ENCODE measurements at regions not wholly inside any gene's neighbourhood (a gene's known extent, or its start where the extent isn't known, plus 50 kb on each side); places are given as distances from the start of the nearest gene placed in this dataset.
"Not testable (repeated sequence)": the region's sequence is repeated elsewhere in the genome, so short reads cannot be mapped to it uniquely, and the experiment has no call there.

DNA sequence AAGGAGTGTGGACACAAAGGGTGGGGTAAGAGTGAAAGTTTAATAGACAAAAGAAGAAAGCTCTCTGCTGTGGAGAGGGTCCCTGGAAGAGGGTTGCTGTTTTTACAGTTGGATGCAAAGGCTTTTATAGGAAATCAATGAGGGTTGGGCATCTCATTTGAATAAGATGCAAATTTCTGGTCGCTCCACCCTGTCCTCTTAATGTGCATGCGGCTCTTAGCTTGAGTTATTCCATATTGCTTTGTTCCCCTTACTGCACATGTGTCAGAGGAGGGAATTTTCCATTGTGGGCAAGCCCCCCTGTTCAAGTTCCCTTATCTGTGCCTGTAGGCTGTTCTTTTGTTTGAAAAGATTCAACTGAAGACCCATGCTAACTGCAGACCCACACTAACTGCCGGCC lies 326.5 kb downstream of the BCL11A start:
- Histone ChIP-seq H3K4me3 (ENCODE audit: low read depth in 1 of 2, low read length in 2 of 2) (no peak overlapping the region), H3K4me1 (ENCODE audit: insufficient read depth, low read length) (no peaks in the 10 kb centered on the region), H3K27me3 (ENCODE audit: control insufficient read depth in 1 of 2, insufficient read depth in 2 of 2, low read length in 2 of 2) (no peaks in the 10 kb centered on the region), H3K36me3 (ENCODE audit: insufficient read depth, low read length) (no peaks in the 10 kb centered on the region), H3K9me3 (ENCODE audit: low read length) (peaks cover under 1% of the 10 kb centered on the region), H3K9ac (ENCODE audit: low read length) (no peak overlapping the region), H3K27ac (ENCODE audit: low read depth, low read length) (no peak overlapping the region)

DNA sequence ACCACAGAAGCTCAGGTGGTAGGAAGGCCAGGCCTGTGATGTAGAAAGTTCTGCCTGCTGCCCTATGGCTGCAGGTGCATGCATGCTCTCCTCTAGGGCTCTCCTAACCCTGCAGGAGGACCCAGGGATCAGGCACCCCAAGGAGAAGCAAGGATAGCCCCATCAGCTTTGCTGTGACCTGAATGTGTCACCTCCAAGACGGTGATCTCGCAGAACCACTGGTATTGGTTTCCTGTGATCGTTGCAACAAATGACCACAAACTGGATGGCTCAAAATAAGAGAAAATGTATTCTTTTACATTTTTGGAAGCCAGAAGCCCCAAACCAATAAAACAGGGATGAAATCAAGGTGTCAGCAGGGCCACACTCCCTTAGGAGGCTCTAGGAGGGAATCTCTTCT lies 327.3 kb downstream of the BCL11A start:
- H3K36me3 ChIP-seq (ENCODE audit: insufficient read depth, low read length): no peaks in the 10 kb centered on the region
- no peak overlapping the region for H3K9ac ChIP-seq (ENCODE audit: low read length)
- H3K27ac ChIP-seq (ENCODE audit: low read depth, low read length): no peak overlapping the region
- H3K4me1 ChIP-seq (ENCODE audit: insufficient read depth, low read length): no peaks in the 10 kb centered on the region
- H3K27me3 ChIP-seq (ENCODE audit: control insufficient read depth in 1 of 2, insufficient read depth in 2 of 2, low read length in 2 of 2): no peaks in the 10 kb centered on the region
- H3K4me3 ChIP-seq (ENCODE audit: low read depth in 1 of 2, low read length in 2 of 2): no peak overlapping the region
- no peaks in the 10 kb centered on the region for H3K9me3 ChIP-seq (ENCODE audit: low read length)

DNA sequence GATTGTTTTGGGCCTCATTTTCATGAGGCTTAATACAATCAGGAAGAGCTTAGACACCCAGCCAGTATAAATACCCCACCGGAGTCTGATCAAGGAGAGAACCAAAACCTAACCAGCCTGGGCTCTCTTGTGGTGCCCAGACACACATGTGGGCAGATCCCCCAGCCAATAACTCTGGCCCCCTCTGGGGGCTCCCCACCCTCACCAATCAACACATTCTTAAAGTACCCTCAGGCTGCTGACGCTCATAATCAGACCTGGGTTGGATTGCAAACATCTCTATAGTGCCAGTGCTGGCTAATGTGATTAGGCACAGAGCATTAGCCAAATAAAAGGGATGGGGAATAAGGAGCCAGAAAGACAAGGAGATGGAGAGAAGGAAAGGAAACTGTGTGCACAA lies 329.6 kb downstream of the BCL11A start:
- Histone ChIP-seq H3K36me3 (ENCODE audit: insufficient read depth, low read length) (no peaks in the 10 kb centered on the region), H3K27ac (ENCODE audit: low read depth, low read length) (no peak overlapping the region), H3K4me1 (ENCODE audit: insufficient read depth, low read length) (no peaks in the 10 kb centered on the region), H3K27me3 (ENCODE audit: control insufficient read depth in 1 of 2, insufficient read depth in 2 of 2, low read length in 2 of 2) (no peaks in the 10 kb centered on the region), H3K9ac (ENCODE audit: low read length) (no peak overlapping the region), H3K4me3 (ENCODE audit: low read depth in 1 of 2, low read length in 2 of 2) (no peak overlapping the region), H3K9me3 (ENCODE audit: low read length) (no peaks in the 10 kb centered on the region)

DNA sequence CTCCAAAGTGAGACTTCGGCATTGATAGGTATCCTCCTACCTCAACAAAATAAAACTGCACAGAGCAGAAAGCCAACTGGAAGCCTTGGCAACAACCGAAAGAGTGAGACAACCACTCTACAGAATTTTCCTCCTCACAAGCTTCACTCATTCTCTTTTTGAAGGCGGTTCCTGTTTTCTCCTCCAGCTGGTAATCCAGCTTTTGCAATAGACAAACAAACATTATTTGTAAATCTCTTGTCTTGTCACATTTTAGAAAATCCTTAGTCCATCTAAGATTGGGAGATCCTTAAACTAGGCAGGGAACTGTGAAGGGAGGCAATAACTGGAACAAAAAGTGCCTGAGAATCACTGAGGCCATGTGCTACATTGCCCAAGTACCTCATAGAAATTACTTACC lies 332.4 kb downstream of the BCL11A start:
- no peak overlapping the region for H3K27ac ChIP-seq (ENCODE audit: low read depth, low read length)
- no peaks in the 10 kb centered on the region for H3K36me3 ChIP-seq (ENCODE audit: insufficient read depth, low read length)
- no peak overlapping the region for H3K4me3 ChIP-seq (ENCODE audit: low read depth in 1 of 2, low read length in 2 of 2)
- no peaks in the 10 kb centered on the region for H3K9me3 ChIP-seq (ENCODE audit: low read length)
- no peaks in the 10 kb centered on the region for H3K27me3 ChIP-seq (ENCODE audit: control insufficient read depth in 1 of 2, insufficient read depth in 2 of 2, low read length in 2 of 2)
- H3K4me1 ChIP-seq (ENCODE audit: insufficient read depth, low read length): peaks cover 8% of the 10 kb centered on the region
- no peak overlapping the region for H3K9ac ChIP-seq (ENCODE audit: low read length)

DNA sequence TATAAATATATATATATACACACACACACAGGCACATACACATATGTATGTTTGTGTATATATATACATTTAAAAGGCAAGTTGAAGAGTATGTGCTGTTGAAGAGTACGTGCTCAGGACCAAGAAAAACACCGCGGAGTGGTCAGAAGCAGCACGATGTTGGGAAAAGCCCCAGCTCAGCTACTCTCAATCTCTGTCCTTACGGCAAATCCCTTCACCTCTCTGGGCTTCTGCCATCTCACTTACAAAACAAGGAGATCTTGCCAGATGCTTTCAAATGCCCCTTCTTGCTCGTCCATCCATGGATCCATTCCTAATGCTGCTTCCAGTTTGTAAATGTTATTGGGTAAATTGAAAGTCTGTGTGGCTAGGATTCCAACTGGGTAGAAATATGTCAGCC lies 333.9 kb downstream of the BCL11A start:
- H3K27me3 ChIP-seq (ENCODE audit: control insufficient read depth in 1 of 2, insufficient read depth in 2 of 2, low read length in 2 of 2): no peaks in the 10 kb centered on the region
- H3K36me3 ChIP-seq (ENCODE audit: insufficient read depth, low read length): no peaks in the 10 kb centered on the region
- H3K4me1 ChIP-seq (ENCODE audit: insufficient read depth, low read length): peaks cover 20% of the 10 kb centered on the region
- no peaks in the 10 kb centered on the region for H3K9me3 ChIP-seq (ENCODE audit: low read length)
- H3K4me3 ChIP-seq (ENCODE audit: low read depth in 1 of 2, low read length in 2 of 2): no peak overlapping the region
- no peak overlapping the region for H3K27ac ChIP-seq (ENCODE audit: low read depth, low read length)
- H3K9ac ChIP-seq (ENCODE audit: low read length): no peak overlapping the region

DNA sequence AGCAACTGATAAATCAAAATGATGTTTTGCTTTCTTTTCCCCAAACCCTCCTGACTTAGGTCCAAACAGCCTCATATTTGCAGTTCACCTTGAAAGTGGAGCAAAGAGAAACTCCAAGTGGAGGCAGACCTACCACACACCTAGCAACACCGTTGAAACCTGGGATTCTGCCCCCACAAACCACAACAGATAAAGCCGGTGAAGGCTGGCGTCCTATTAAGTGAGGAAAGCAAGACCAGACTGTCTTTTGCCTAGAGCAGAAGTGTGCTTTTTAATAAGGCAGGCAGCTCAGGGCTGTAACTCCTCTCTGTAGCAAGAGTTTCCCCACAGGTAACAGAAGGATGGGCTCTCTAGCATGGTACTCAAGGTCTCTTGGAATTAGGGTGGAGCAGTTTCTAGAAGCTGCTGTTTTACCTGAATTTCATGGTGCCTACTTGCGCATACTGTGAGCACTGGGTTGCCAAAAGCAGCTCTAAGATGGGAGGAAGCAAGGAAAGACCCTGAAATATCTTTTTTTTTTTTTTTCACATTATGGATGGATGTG lies 336.9 kb downstream of the BCL11A start:
- H3K36me3 ChIP-seq (ENCODE audit: insufficient read depth, low read length): no peaks in the 10 kb centered on the region
- H3K4me3 ChIP-seq (ENCODE audit: low read depth in 1 of 2, low read length in 2 of 2): no peak overlapping the region
- H3K4me1 ChIP-seq (ENCODE audit: insufficient read depth, low read length): peaks cover 20% of the 10 kb centered on the region
- H3K9ac ChIP-seq (ENCODE audit: low read length): no peak overlapping the region
- H3K27ac ChIP-seq (ENCODE audit: low read depth, low read length): no peak overlapping the region
- no peaks in the 10 kb centered on the region for H3K27me3 ChIP-seq (ENCODE audit: control insufficient read depth in 1 of 2, insufficient read depth in 2 of 2, low read length in 2 of 2)
- H3K9me3 ChIP-seq (ENCODE audit: low read length): no peaks in the 10 kb centered on the region

DNA sequence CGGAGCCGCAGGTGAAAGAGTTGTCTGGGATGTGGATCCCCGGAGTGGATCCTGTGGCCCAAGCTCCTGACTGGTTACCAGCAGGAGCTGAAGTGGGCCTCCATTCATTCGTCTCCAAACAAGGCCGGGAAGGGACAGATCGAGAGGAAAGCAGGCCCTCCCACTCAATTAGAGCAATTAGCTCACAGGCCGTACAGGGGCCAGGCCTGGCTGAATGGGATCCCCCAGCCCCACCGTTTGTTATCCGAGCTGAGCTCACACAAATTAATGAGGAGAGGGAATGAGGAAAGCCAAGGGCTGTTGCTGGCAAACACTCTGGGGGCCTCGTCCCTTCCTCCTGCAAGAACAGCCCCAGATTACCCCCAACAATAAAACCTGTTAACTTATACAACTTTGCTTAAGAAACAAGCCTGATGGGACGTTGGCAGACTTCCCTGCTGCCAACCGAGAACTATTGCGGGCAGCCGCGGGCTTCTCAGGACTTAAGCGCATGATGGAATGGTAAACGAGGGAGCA lies 338.0 kb downstream of the BCL11A start:
- H3K36me3 ChIP-seq (ENCODE audit: insufficient read depth, low read length): no peaks in the 10 kb centered on the region
- no peak overlapping the region for H3K4me3 ChIP-seq (ENCODE audit: low read depth in 1 of 2, low read length in 2 of 2)
- no peaks in the 10 kb centered on the region for H3K27me3 ChIP-seq (ENCODE audit: control insufficient read depth in 1 of 2, insufficient read depth in 2 of 2, low read length in 2 of 2)
- H3K27ac ChIP-seq (ENCODE audit: low read depth, low read length): peak overlapping the region; percentile 48
- H3K4me1 ChIP-seq (ENCODE audit: insufficient read depth, low read length): peaks cover 20% of the 10 kb centered on the region
- no peaks in the 10 kb centered on the region for H3K9me3 ChIP-seq (ENCODE audit: low read length)
- no peak overlapping the region for H3K9ac ChIP-seq (ENCODE audit: low read length)

DNA sequence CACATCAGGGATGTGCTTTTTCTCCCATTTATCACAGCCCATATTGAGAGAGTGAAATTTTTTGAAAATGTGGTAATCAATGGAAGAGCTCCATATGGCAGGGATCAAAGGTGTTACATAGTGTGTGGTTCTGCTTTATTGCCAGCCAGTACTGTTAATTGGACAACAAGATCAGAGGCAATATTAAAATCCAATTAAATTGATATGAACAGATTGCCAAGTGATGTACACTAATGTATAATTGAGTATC lies 338.9 kb downstream of the BCL11A start:
- Histone ChIP-seq H3K4me1 (ENCODE audit: insufficient read depth, low read length) (peaks cover 20% of the 10 kb centered on the region), H3K36me3 (ENCODE audit: insufficient read depth, low read length) (no peaks in the 10 kb centered on the region), H3K27ac (ENCODE audit: low read depth, low read length) (no peak overlapping the region), H3K9me3 (ENCODE audit: low read length) (no peaks in the 10 kb centered on the region), H3K9ac (ENCODE audit: low read length) (no peak overlapping the region), H3K4me3 (ENCODE audit: low read depth in 1 of 2, low read length in 2 of 2) (no peak overlapping the region), H3K27me3 (ENCODE audit: control insufficient read depth in 1 of 2, insufficient read depth in 2 of 2, low read length in 2 of 2) (no peaks in the 10 kb centered on the region)

DNA sequence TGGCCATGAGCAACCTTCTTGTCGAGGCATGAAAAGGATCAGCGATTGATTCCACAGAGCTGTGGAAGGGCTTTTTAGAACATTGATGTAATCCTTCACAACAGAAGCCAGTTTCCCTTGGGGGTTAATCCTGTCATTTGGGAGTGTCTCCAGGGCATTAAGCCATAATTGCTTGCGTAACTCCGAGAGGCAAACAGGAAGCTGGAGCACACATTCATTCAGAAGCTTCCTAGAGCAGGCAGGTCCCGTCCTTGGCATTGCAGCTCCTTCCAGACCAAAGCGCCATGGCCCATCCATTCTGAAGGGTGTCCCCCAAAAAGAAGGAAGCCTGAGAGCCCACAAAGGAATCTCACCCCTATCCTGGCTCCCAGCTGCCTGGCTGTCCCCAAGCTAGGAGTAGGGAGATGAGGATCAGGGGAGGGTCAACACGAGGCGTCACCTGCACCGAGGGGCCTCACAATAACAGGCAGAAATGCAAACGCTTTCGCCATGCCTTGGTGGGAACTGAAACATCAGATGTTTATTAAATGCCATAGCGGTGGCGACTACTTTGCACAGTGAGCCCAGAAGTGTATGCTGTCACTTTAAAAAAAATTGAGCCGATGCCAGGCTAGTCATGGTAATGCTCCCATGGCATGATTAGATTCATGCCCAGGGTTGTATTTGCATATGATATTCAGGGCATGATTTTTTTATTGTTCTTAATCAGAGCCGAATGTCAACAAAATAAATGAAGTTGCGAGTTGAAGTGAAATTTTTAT lies 339.4 kb downstream of the BCL11A start:
- no peak overlapping the region for H3K9ac ChIP-seq (ENCODE audit: low read length)
- peaks cover 20% of the 10 kb centered on the region for H3K4me1 ChIP-seq (ENCODE audit: insufficient read depth, low read length)
- no peaks in the 10 kb centered on the region for H3K27me3 ChIP-seq (ENCODE audit: control insufficient read depth in 1 of 2, insufficient read depth in 2 of 2, low read length in 2 of 2)
- H3K9me3 ChIP-seq (ENCODE audit: low read length): no peaks in the 10 kb centered on the region
- H3K27ac ChIP-seq (ENCODE audit: low read depth, low read length): no peak overlapping the region
- H3K4me3 ChIP-seq (ENCODE audit: low read depth in 1 of 2, low read length in 2 of 2): no peak overlapping the region
- H3K36me3 ChIP-seq (ENCODE audit: insufficient read depth, low read length): no peaks in the 10 kb centered on the region

DNA sequence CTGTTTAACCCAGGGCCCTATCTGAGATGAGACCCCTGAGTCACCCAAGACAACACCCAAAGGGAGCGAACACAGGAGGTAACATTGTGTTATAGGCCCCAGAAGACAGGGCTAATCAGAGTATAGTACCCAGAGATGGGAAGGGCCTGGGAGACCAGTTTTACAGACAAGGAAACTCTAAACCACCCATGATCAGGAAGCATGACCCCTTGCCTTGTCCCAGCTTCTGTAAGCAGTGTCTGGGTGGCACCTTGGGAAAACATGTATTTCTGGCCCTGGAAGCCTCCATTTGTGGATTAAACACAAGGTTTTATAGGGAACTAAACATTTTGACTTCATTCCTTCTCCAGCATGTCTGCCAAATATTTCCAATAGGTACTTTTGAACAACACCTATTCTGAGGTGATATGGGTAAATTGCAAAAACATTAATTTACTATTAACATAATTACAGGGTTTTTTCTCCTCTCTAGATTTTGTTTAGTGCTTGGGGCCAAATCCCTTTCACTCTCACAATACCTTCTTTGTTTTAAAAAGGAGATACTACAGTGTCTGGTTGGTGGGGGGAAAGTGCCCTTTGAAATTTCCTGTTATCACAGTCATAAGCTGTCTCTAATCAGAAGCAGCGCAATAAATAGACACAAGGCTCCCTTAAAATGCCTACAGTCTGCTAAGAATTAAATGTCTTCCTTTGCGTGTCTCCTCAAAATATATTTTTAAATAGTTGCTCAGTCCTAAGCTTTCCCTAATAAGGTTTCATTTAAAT lies 341.1 kb downstream of the BCL11A start:
- Histone ChIP-seq H3K36me3 (ENCODE audit: insufficient read depth, low read length) (no peaks in the 10 kb centered on the region), H3K9me3 (ENCODE audit: low read length) (no peaks in the 10 kb centered on the region), H3K27ac (ENCODE audit: low read depth, low read length) (no peak overlapping the region), H3K4me3 (ENCODE audit: low read depth in 1 of 2, low read length in 2 of 2) (no peak overlapping the region), H3K9ac (ENCODE audit: low read length) (no peak overlapping the region), H3K27me3 (ENCODE audit: control insufficient read depth in 1 of 2, insufficient read depth in 2 of 2, low read length in 2 of 2) (no peaks in the 10 kb centered on the region), H3K4me1 (ENCODE audit: insufficient read depth, low read length) (peaks cover 20% of the 10 kb centered on the region)

DNA sequence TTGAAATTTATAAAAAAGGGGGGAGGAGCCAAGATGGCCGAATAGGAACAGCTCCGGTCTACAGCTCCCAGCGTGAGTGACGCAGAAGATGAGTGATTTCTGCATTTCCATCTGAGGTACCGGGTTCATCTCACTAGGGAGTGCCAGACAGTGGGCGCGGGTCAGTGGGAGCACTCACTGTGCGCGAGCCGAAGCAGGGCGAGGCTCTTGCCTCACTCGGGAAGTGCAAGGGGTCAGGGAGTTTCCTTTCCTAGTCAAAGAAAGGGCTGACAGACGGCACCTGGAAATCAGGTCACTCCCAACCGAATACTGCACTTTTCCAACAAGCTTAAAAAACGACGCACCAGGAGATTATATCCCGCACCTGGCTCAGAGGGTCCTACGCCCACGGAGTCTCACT lies 364.4 kb downstream of the BCL11A start:
- H3K9me3 ChIP-seq (ENCODE audit: low read length); H3K9ac ChIP-seq (ENCODE audit: low read length); H3K4me3 ChIP-seq (ENCODE audit: low read depth in 1 of 2, low read length in 2 of 2); H3K4me1 ChIP-seq (ENCODE audit: insufficient read depth, low read length); H3K36me3 ChIP-seq (ENCODE audit: insufficient read depth, low read length); H3K27me3 ChIP-seq (ENCODE audit: control insufficient read depth in 1 of 2, insufficient read depth in 2 of 2, low read length in 2 of 2); H3K27ac ChIP-seq (ENCODE audit: low read depth, low read length): not testable (repeated sequence)

Measured in muscle layer of colon (tissue), 2 donors.